ENCODE measurements at regions not wholly inside any gene's neighbourhood (a gene's known extent, or its start where the extent isn't known, plus 50 kb on each side); places are given as distances from the start of the nearest gene placed in this dataset.

DNA sequence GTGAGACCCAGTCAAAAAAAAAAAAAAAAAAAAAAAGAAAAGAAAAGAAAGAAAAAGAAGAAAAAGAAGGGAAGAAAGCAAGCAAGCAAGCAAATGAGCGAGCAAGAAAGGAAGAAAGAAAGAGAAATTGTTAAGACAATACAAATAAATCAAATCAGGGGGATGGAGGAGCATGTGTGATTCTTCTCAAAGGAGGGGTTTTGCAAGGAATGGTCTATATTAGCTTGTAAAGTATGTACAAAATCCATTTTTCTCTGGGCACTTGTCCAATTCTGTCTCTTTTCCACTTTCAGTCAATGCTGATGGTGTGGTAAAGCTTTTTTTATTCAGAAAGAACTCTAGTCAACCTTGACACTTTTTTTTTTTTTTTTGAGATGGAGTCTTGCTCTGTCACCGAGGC lies 133.7 kb upstream of the TNFAIP3 start:
- no peak for DNase-seq

GRCh38 chr6:137734005-137734874 lies 132.8 kb upstream of the TNFAIP3 start:
- DNase-seq, result no peak

- no peak for DNase-seq
Observed at GRCh38 chr6:137734875-137735182, 132.2 kb upstream of the TNFAIP3 start.

GRCh38 chr6:137736048-137736818 lies 130.8 kb upstream of the TNFAIP3 start:
- DNase-seq, result no peak

- no peak for DNase-seq
Observed at GRCh38 chr6:137736911-137737310, 130.1 kb upstream of the TNFAIP3 start.

DNA sequence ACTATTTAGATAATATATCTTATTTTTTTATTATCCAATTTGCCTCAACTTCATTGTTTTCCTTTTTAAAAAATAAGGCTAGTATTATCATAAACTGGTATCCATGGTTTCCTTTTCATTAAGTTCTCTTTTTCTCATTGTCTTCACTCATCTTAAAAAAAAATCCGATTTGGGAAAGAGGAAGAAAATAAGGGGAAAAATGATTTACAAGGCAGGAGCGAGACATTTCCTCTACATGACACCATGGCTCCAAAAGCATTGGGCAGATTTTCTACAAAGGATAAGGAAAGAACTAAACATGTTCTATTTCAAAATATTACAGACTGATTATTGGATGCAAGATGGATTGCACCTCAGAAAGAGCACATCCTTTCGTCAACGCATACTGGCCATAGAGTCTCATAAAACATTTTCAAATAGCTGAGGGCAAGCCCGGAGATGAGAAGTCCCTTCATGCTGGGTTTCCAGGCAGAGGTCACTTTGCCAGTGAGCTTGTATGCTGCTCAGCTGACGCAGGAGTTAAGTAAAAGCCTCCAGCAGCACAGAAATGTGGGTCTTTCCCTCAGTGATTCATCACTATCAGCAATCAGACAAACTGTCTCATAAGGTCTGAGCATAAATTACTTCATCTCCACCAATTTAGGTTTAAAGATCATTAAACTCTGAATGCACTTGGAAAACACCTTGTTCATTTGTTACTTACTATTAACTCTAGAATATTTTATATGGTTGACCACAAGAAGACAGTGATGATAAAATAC lies 129.0 kb upstream of the TNFAIP3 start:
- no peak for DNase-seq

- DNase-seq, result no peak
Observed at GRCh38 chr6:137738931-137739504, 128.0 kb upstream of the TNFAIP3 start.

DNA sequence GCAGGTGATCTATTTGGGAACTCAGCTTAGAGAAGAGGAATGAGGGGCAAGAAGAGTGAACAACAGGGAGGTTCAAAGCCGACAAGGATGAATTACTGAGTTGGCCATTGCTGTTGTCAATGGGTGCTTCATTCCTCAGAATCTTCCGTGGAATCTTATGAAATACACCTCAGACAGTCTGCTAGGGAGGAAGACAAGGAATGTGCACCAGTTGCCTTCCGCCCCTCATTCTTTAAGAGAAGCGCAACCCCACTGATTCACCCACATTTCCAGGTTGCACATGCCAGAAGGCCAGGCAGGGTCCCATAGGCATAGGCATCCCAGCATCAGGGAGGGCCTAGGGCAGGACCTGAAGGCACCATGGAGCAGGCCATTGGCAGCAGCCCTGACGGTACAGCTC lies 127.5 kb upstream of the TNFAIP3 start:
- DNase-seq, result no peak

DNA sequence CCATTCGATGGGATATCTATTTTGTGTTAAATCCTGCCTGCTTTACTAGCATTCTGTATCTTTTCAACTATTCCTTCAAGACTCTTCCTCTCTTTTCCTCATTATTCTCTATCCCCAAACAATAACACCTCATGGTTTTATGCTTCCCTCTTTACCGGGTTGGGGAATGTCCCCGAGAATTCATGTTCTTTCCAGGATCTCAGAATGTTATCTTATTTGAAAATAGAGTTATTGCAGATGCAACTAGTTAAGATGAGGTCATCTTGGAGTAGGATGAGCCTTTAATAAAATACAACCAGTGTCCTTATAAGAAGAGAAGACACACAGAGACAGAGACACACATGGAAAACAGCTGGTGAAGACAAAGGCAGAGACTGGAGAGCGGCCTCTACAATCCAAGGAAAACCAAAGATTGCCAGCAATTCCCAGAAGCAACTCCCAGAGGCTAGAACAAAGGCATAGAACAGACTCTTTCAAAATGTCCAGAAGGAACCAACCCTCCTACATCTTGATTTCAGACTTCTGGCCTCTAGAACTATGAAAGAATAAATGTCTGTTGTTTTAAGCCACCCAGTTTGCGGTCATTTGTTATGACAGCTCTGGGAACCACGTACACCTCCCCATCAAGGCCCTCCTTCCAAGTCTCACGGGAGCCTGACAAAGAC lies 126.8 kb upstream of the TNFAIP3 start:
- no peak for DNase-seq

DNA sequence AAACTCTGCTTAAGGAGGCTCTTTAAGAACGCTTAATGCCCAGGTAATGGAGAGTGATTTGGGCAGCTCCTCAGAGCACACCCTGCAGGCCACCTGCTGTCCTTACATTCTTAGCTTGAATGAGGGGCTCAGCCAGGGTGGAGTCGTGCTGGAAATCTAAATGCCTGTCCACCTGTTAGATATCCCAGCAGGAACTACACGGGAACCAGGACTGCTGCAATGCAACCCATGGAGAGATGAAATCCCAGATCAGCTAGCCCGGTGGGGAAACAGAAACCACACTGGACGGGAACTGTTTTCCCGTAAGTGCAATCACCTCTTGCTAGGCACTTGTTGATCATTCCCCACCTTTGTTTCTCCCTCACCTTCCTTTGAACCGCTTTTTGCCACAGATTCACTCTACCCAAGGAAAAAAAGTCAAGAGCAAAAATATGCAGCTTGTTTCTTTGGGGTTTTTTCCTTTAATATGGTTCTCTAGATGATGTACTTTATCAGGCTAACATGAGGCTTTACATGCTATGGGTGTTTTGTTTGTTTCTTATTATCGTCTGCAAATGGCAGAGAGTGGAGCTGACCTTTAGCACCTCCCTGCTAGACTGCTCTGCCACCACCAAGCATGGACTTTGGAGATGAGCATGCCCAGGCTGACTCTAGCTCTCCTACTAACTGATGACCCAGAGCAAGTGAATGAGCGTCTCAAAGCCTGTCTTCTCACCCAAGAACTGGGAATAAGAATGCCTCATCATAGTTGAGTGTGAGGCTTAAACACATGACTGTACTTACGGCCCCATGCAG lies 125.9 kb upstream of the TNFAIP3 start:
- DNase-seq, result no peak

DNA sequence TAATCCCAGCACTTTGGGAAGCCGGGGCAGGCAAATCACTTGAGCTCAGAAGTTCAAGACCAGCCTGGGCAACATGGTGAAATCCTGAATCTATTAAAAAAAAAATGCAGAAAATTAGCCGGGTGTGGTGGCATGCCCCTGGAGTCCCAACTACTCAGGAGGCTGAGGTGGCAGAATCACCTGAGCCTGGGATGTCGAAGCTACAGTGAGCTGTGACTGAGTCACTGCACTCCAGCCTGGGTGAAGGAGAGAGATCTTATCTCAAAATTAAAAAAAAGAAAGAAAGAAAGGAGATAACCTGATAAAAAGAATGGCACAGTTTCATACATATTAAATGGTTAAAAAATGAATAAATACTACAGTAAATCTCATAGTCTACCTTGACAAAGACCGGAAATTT lies 123.6 kb upstream of the TNFAIP3 start:
- no peak for DNase-seq

DNA sequence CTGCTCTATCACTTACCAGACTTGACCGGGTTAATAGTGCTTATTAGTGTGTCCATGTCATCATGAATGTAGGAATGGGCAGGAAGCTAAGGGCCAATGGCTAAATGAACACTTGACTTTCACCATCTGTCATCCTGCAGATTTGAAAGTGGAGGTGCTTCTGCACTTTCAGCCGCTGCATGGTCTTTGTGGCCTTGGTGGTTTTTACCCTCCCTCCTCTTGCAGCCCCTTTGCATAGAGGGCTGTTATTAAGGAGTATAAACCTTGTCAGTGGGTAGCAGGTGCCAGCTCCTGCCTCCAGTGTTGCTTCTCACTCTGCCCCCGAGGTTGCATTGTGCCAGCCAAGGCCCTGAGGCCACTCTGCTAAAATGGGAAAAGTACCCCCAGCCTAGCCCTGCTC lies 122.2 kb upstream of the TNFAIP3 start:
- no peak for DNase-seq

DNA sequence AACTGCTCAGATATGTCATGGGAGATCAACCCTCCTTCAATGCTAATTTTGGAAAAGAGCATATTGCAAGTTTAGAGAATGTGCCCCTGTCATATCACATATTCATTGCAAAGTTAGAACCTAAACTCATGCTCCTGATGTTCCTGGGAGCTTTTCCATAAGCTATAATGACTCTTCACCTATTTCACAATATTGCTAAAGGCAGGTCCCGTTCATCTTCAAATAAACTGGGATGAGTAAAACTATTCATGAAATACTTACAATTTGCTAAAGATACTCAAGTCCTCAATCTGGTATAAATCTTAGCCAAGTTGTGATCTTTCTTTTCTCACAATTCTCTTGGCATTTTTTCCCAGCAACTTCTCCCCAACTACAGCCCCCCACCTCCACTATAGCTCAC lies 121.7 kb upstream of the TNFAIP3 start:
- no peak for DNase-seq

GRCh38 chr6:137746264-137746663 lies 120.8 kb upstream of the TNFAIP3 start:
- no peak for DNase-seq

DNA sequence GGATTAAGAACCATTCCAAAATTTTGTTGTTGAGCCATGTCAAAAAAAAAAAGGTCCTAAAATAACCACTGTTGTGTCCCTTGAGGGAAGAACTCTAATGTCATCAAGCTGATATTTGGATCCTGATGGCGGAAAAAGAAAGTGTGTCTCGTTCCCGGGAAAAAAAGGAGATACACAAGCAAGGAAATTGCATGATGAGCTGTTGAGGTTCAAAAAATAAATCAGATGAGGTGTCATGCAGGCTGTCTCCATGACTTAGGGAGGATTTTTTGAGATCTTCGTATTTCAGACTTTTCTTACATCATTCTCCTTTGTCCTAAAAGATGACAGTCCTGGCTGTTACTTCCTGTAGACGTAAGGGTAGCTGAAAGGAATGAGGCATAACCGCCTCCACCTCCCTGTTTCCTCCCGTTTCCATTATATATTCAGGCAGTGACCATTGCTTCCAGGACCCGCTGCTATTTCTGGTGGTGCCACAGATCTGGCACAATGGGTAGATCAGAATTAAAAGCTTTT lies 117.3 kb upstream of the TNFAIP3 start:
- DNase-seq, result no peak

DNA sequence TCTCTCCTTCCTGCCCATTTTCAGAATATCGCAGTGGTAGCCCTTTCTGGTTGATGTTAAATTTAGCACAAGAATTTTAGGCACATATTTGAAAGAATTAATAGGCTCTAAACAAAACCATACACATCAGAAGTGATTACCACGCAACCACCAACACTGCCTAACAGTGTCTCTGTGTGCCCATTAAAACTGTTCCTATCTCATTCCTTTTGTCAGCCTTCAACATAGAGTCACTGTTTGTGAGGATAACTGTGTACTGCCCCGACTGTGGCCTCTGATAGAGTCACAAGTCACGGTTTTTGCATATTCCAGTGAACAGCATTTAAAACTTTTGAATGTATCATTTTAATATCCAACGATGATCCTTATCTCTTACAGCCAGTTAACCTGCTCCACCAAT lies 116.8 kb upstream of the TNFAIP3 start:
- DNase-seq, result no peak

- DNase-seq, result no peak
Observed at GRCh38 chr6:137751768-137752560, 115.1 kb upstream of the TNFAIP3 start.

DNA sequence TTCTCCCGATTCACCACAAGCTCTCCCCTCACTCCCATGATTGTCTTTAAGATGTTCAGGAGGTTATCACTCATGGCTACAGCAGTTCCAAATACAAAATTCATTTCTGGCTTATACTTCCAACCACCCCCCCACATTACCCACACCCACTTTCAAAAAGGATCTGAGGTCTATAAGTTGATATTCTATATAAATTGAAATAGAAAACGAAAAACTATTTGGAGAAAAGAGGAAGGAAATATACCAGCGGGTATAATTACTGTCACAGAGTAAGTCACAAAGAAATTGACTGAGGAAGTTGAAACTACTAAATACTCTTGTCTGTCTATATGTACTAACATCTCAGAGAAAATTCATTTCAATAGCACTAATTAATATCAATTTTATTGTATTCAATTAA lies 112.7 kb upstream of the TNFAIP3 start:
- DNase-seq, result no peak

- DNase-seq, result no peak
Observed at GRCh38 chr6:137754866-137755265, 112.2 kb upstream of the TNFAIP3 start.

All from amygdala (tissue), 56 donors.